HepG2 (cell line): ENCODE measurements at regions not wholly inside any gene's neighbourhood (a gene's known extent, or its start where the extent isn't known, plus 50 kb on each side); places are given as distances from the start of the nearest gene placed in this dataset.

ENCODE experiments used
- BORCS8-MEF2B ChIP-seq: sonication (generic); formaldehyde crosslinking; IDR thresholded peaks from 2 replicates; pipeline ENCODE4 v1.8.0; 2022; ENCODE audit warnings: mild to moderate bottlenecking, missing genetic modification reagents
- FOXO4 ChIP-seq: sonication (generic); formaldehyde crosslinking; conservative IDR thresholded peaks from 2 replicates; pipeline ENCODE4 v1.8.1; 2023; ENCODE audit warnings: missing genetic modification reagents
- MEF2D ChIP-seq: sonication (generic); formaldehyde crosslinking; IDR thresholded peaks from 2 replicates; pipeline ENCODE4 v1.5.1; 2020; ENCODE audit warnings: mild to moderate bottlenecking, missing genetic modification reagents
- NCOA5 ChIP-seq: sonication (generic); formaldehyde crosslinking; IDR thresholded peaks from 2 replicates; pipeline ENCODE4 v1.4.0; 2020; ENCODE audit warnings: missing genetic modification reagents
- NFIC ChIP-seq: IDR thresholded peaks from 2 replicates; pipeline ENCODE4 v1.6.1; 2012; ENCODE audit warnings: mild to moderate bottlenecking, low read length, inconsistent platforms
- PTBP1 ChIP-seq: fragments of 200-400 bp; formaldehyde crosslinking; IDR thresholded peaks from 2 replicates; pipeline ENCODE4 v1.6.1; 2018; ENCODE audit warnings: low read length, low read depth; ENCODE audit not compliant: poor library complexity, severe bottlenecking
- SIX1 ChIP-seq: sonication (generic); formaldehyde crosslinking; IDR thresholded peaks from 2 replicates; pipeline ENCODE4 v1.4.0; 2020; ENCODE audit warnings: missing genetic modification reagents, borderline replicate concordance
- SRSF4 ChIP-seq: fragments of 200-400 bp; formaldehyde crosslinking; IDR thresholded peaks from one replicate; pipeline ENCODE4 v1.6.1; 2018; ENCODE audit warnings: mild to moderate bottlenecking, low read depth, low read length, moderate library complexity; ENCODE audit not compliant: poor library complexity, severe bottlenecking
- SRY ChIP-seq: sonication (generic); formaldehyde crosslinking; IDR thresholded peaks from 2 replicates; pipeline ENCODE4 v1.8.0; 2022; ENCODE audit warnings: mild to moderate bottlenecking, missing genetic modification reagents
- THAP9 ChIP-seq: sonication (generic); formaldehyde crosslinking; IDR thresholded peaks from 2 replicates; pipeline ENCODE4; 2020; ENCODE audit warnings: missing genetic modification reagents, mild to moderate bottlenecking, borderline replicate concordance
- ZNF17 ChIP-seq: sonication (generic); formaldehyde crosslinking; IDR thresholded peaks from 2 replicates; pipeline ENCODE4 v1.5.0; 2020; ENCODE audit warnings: mild to moderate bottlenecking, missing genetic modification reagents
- ZNF556 ChIP-seq: sonication (generic); formaldehyde crosslinking; IDR thresholded peaks from 2 replicates; pipeline ENCODE4 v1.4.0; 2020; ENCODE audit warnings: mild to moderate bottlenecking, missing genetic modification reagents, borderline replicate concordance
- ZNF646 ChIP-seq: sonication (generic); formaldehyde crosslinking; IDR thresholded peaks from 2 replicates; pipeline ENCODE4 v1.9.0; 2021; ENCODE audit warnings: mild to moderate bottlenecking, missing genetic modification reagents
- ZNF768 ChIP-seq: sonication (generic); formaldehyde crosslinking; IDR thresholded peaks from 2 replicates; pipeline ENCODE4 v1.4.0; 2020; ENCODE audit warnings: missing genetic modification reagents

- TF ChIP-seq ZNF646 (CRISPR knock-in tag): no peak
- TF ChIP-seq THAP9 (CRISPR knock-in tag): no peak
- no peak for TF ChIP-seq FOXO4
- TF ChIP-seq SRSF4: no peak
- no peak for TF ChIP-seq PTBP1
- TF ChIP-seq ZNF556: no peak
- TF ChIP-seq ZNF768 (CRISPR knock-in tag): 0 out of 2 replicates have a peak, but pooled peaks have one; percentile 18
- no peak for TF ChIP-seq SRY
- no peak for TF ChIP-seq MEF2D (CRISPR knock-in tag)
- TF ChIP-seq SIX1 (CRISPR knock-in tag): no peak
- no peak for TF ChIP-seq NCOA5 (CRISPR knock-in tag)
- TF ChIP-seq NFIC: no peak
- TF ChIP-seq BORCS8-MEF2B (CRISPR knock-in tag): no peak
- TF ChIP-seq ZNF17 (CRISPR knock-in tag): no peak
Measured at GRCh38 chr1:244154872-244155531, 103.9 kb downstream of the ZBTB18 start (continued).
